ENCODE measurements at regions not wholly inside any gene's neighbourhood (a gene's known extent, or its start where the extent isn't known, plus 50 kb on each side); places are given as distances from the start of the nearest gene placed in this dataset.
"Not testable (repeated sequence)": the region's sequence is repeated elsewhere in the genome, so short reads cannot be mapped to it uniquely, and the experiment has no call there.

DNA sequence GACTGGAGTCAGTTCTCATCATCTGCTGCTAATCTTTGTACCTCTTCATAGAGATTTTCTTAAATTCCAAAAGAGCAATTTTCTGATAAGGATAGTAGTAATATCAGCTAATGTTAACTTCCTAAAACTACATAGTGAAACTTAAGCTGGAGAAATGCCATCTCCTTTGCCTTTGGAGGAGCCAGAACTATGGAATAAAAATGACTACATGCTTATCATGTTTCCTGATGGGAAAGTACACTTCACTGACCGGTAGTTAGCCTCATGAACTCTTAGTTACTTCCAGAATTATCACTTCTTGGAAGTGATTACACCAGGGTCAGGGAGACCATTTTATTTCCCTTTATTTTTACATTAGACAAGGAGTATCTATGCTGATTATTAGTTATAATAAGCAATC lies 1222.1 kb upstream of the TMEM132C start:
- TF ChIP-seq, protein P1, sequence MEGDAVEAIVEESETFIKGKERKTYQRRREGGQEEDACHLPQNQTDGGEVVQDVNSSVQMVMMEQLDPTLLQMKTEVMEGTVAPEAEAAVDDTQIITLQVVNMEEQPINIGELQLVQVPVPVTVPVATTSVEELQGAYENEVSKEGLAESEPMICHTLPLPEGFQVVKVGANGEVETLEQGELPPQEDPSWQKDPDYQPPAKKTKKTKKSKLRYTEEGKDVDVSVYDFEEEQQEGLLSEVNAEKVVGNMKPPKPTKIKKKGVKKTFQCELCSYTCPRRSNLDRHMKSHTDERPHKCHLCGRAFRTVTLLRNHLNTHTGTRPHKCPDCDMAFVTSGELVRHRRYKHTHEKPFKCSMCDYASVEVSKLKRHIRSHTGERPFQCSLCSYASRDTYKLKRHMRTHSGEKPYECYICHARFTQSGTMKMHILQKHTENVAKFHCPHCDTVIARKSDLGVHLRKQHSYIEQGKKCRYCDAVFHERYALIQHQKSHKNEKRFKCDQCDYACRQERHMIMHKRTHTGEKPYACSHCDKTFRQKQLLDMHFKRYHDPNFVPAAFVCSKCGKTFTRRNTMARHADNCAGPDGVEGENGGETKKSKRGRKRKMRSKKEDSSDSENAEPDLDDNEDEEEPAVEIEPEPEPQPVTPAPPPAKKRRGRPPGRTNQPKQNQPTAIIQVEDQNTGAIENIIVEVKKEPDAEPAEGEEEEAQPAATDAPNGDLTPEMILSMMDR (IDR thresholded peaks at IDR 0.05; ENCODE audit: control insufficient read depth, insufficient read depth, low read depth, low read length, missing control alignments) = no peak
- no peak overlapping the region for H3K4me3 ChIP-seq (ENCODE audit: control insufficient read depth, low read depth, low read length)
- no peak for DNase-seq (ENCODE audit: low read depth)

- TF ChIP-seq, protein P1 (IDR thresholded peaks at IDR 0.05; ENCODE audit: control insufficient read depth, insufficient read depth, low read depth, low read length, missing control alignments) = no peak
- no peak overlapping the region for H3K4me3 ChIP-seq (ENCODE audit: control insufficient read depth, low read depth, low read length)
- no peak for DNase-seq (ENCODE audit: low read depth)
Measured at GRCh38 chr12:127046467-127046866, 1220.5 kb upstream of the TMEM132C start.

- DNase-seq (ENCODE audit: low read depth) = no peak
- no peak overlapping the region for H3K4me3 ChIP-seq (ENCODE audit: control insufficient read depth, low read depth, low read length)
- TF ChIP-seq, protein P1 (IDR thresholded peaks at IDR 0.05; ENCODE audit: control insufficient read depth, insufficient read depth, low read depth, low read length, missing control alignments) = no peak
Measured at GRCh38 chr12:127048057-127048456, 1218.9 kb upstream of the TMEM132C start.

DNA sequence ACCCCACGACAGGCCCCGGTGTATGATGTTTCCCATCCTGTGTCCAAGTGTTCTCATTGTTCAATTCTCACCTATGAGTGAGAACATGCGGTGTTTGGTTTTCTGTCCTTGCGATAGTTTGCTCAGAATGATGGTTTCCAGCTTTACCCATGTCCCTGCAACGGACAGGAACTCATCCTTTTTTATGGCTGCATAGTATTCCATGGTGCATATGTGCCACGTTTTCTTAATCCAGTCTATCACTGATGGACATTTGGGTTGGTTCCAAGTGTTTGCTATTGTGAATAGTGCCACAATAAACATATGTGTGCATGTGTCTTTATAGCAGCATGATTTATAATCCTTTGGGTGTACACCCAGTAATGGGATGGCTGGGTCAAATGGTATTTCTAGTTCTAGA lies 1218.4 kb upstream of the TMEM132C start:
- not testable (repeated sequence) for H3K4me3 ChIP-seq (ENCODE audit: control insufficient read depth, low read depth, low read length)

DNA sequence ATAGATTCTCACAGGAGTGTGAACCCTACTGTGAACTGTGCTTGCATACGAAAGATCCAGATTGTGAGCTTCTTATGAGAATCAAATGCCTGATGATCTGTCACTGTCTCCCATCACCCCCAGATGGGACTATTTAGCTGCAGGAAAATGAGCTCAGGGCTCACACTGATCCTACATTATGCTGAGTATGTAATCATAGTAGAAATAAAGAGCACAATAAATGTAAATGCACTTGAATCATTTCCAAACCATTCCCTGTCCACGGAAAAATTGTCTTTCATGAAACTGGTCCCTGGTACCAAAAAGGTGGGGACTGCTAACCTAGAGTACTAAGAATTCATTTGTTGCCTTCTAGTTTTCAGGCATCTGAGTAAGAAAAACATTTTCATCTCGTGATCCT lies 1215.8 kb upstream of the TMEM132C start:
- DNase-seq (ENCODE audit: low read depth) = no peak
- TF ChIP-seq, protein P1 (IDR thresholded peaks at IDR 0.05; ENCODE audit: control insufficient read depth, insufficient read depth, low read depth, low read length, missing control alignments) = no peak
- no peak overlapping the region for H3K4me3 ChIP-seq (ENCODE audit: control insufficient read depth, low read depth, low read length)

More for the DNA sequence above, 1218.4 kb upstream of the TMEM132C start:
- DNase-seq (ENCODE audit: low read depth) = not testable (repeated sequence)

DNA sequence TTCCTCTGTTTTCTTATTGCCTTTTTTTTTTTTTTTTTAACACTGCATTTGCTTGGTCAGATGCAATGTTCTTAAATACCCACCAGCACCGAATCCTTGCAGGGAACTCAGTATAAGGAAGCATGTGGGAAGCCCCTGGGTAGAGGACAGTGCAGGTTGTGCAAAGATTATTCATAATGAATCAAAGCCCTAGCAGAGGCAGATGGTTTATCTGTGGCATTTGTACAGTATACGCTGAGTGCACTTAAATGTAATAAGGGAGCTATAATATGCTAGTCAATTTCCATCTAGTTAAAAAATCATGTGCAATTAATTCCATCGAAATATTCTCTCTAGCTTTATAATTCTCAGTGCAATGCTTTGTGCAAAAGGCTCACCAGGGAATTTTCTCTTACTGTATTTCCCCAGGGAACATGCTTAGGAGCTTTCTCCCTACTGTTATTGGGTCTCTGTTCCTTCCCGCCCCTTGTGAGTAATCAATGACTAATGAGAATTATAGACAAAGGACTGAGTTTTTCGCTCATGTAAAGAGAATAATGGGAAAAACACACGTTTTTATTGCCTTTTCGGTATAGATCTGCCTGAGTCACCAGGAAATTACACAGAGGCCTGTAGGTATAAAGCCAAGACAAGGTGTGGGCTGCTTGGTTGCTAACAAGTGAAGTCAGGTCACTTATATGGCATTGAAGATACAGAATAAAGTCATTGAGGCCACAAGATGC lies 1214.3 kb upstream of the TMEM132C start:
- DNase-seq (ENCODE audit: low read depth) = peak; percentile 63
- no peak overlapping the region for H3K4me3 ChIP-seq (ENCODE audit: control insufficient read depth, low read depth, low read length)
- TF ChIP-seq, protein P1 (IDR thresholded peaks at IDR 0.05; ENCODE audit: control insufficient read depth, insufficient read depth, low read depth, low read length, missing control alignments) = no peak

GRCh38 chr12:127054531-127054930 lies 1212.4 kb upstream of the TMEM132C start:
- TF ChIP-seq, protein P1 (IDR thresholded peaks at IDR 0.05; ENCODE audit: control insufficient read depth, insufficient read depth, low read depth, low read length, missing control alignments) = no peak
- peak; percentile 28 for DNase-seq (ENCODE audit: low read depth)
- no peak overlapping the region for H3K4me3 ChIP-seq (ENCODE audit: control insufficient read depth, low read depth, low read length)
